ENCODE measurements at regions not wholly inside any gene's neighbourhood (a gene's known extent, or its start where the extent isn't known, plus 50 kb on each side); places are given as distances from the start of the nearest gene placed in this dataset.

DNA sequence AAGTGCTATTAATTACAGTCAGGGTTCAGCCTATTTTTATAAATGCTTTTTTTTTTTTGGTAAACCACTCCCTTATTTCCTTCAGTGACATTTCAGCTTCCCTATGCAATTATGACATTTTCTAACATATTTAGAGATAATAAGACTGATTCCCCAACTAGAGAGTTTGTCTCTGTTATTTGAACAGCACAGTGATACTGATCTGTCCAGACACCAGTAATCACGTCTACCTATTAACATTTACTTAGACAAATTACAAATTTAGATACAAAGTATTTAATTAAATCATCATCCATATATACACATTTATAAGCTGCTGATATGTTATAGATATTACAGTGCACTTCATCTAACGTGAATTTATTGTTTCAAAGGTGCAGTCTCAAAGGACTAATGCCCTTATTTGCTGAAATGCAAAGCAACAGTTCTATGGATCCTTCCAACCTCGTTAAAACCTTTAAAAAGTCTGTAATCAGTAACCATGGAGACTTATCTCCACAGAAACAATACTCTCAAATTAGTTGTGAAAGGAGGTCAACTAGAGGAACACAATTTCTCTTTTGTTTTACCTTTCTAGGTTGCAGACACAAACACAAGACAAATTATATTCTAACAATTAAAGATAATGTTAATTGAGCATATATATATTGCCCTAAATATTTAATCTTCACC lies 1531.1 kb downstream of the SI start:
- TF ChIP-seq, protein P1, sequence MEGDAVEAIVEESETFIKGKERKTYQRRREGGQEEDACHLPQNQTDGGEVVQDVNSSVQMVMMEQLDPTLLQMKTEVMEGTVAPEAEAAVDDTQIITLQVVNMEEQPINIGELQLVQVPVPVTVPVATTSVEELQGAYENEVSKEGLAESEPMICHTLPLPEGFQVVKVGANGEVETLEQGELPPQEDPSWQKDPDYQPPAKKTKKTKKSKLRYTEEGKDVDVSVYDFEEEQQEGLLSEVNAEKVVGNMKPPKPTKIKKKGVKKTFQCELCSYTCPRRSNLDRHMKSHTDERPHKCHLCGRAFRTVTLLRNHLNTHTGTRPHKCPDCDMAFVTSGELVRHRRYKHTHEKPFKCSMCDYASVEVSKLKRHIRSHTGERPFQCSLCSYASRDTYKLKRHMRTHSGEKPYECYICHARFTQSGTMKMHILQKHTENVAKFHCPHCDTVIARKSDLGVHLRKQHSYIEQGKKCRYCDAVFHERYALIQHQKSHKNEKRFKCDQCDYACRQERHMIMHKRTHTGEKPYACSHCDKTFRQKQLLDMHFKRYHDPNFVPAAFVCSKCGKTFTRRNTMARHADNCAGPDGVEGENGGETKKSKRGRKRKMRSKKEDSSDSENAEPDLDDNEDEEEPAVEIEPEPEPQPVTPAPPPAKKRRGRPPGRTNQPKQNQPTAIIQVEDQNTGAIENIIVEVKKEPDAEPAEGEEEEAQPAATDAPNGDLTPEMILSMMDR (IDR thresholded peaks at IDR 0.05; ENCODE audit: unreplicated experiment), result no peak
- BruUV-seq (replicated peaks), result no TSS peak
- H3K36me3 Mint-ChIP-seq (ENCODE audit: insufficient read depth, unreplicated experiment), result no peaks in the 10 kb centered on the region
- H3K9me3 Mint-ChIP-seq (ENCODE audit: low read depth, unreplicated experiment), result peaks cover 4% of the 10 kb centered on the region
- H3K4me3 Mint-ChIP-seq (ENCODE audit: low read depth, unreplicated experiment), result no peak overlapping the region
- no peaks in the 10 kb centered on the region for H3K4me1 Mint-ChIP-seq (ENCODE audit: low read depth, unreplicated experiment)
- DNase-seq, result no peak
- H3K27ac Mint-ChIP-seq (ENCODE audit: unreplicated experiment), result no peak overlapping the region
- CTCF ChIA-PET, result no interaction called here
- intact Hi-C loops (cut with micrococcal nuclease; ENCODE audit: unreplicated experiment), result no loop called here
- no peaks in the 10 kb centered on the region for H3K27me3 Mint-ChIP-seq (ENCODE audit: unreplicated experiment)

DNA sequence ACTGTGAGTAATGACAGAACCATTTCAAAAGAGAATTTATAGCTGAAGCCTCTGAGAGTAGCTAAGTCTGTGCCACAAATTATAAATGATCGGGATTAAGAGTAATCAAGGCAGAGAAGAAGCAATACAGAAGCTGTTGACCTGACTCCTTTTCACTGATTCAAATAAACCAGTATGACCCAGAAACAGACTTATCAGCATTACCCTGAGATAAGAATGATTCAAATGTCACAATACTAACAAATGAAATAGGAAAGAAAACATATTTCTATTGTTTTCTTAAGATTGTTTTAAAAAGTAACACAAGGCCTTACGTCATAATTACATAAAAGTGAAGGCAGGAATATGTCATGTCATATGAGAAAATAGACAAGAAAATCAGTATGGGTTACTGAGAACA lies 1534.6 kb downstream of the SI start:
- BruUV-seq (replicated peaks), result no TSS peak
- Mint-ChIP-seq H3K4me3 (ENCODE audit: low read depth, unreplicated experiment) (no peak overlapping the region), H3K4me1 (ENCODE audit: low read depth, unreplicated experiment) (no peaks in the 10 kb centered on the region), H3K9me3 (ENCODE audit: low read depth, unreplicated experiment) (no peaks in the 10 kb centered on the region), H3K36me3 (ENCODE audit: insufficient read depth, unreplicated experiment) (no peaks in the 10 kb centered on the region), H3K27ac (ENCODE audit: unreplicated experiment) (no peak overlapping the region), H3K27me3 (ENCODE audit: unreplicated experiment) (no peaks in the 10 kb centered on the region)
- intact Hi-C loops (cut with micrococcal nuclease; ENCODE audit: unreplicated experiment), result no loop called here
- no peak for DNase-seq
- CTCF ChIA-PET, result no interaction called here
- TF ChIP-seq, protein P1 (IDR thresholded peaks at IDR 0.05; ENCODE audit: unreplicated experiment), result no peak

DNA sequence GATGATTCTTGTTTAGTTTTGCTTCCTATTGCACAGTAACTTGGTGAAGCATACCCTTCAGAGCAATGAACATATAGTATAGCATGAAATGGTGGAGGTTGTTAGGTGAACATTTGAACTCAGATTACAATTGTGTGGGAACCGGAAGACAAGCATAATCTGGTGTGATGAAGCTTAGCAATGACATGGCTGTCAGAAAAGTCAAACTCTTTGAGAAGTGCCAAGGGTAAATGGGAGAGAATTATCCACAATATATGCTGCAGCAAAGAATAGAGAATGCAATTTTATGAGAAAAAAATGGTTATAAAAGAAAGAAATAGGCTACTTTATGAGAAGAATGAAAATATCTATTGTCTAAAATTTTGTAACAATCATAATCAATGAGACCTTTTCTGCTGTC lies 1536.7 kb downstream of the SI start:
- CTCF ChIA-PET, result no interaction called here
- intact Hi-C loops (cut with micrococcal nuclease; ENCODE audit: unreplicated experiment), result no loop called here
- no peak overlapping the region for H3K27ac Mint-ChIP-seq (ENCODE audit: unreplicated experiment)
- H3K4me1 Mint-ChIP-seq (ENCODE audit: low read depth, unreplicated experiment), result no peaks in the 10 kb centered on the region
- H3K27me3 Mint-ChIP-seq (ENCODE audit: unreplicated experiment), result no peaks in the 10 kb centered on the region
- H3K9me3 Mint-ChIP-seq (ENCODE audit: low read depth, unreplicated experiment), result no peaks in the 10 kb centered on the region
- no peaks in the 10 kb centered on the region for H3K36me3 Mint-ChIP-seq (ENCODE audit: insufficient read depth, unreplicated experiment)
- H3K4me3 Mint-ChIP-seq (ENCODE audit: low read depth, unreplicated experiment), result no peak overlapping the region
- no TSS peak for BruUV-seq (replicated peaks)
- no peak for DNase-seq
- TF ChIP-seq, protein P1 (IDR thresholded peaks at IDR 0.05; ENCODE audit: unreplicated experiment), result no peak

DNA sequence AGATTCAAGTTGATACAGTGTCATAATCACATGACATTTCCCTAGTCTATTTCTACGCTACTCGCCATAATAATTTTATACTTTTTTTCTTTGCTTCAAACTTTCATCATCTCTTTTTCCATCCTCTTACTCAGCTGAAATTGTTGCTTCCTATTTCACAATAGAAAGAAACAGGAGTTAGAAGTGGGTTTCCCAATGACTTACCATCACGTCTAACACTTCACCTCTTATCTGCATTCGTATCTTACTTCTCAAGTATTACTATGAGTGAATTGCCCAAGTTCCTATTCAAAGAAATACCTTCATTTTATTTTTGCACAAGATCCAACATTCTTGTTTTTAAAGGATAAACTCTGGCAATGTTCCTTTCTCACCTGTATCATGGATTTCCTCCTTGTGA lies 1539.9 kb downstream of the SI start:
- BruUV-seq (replicated peaks), result no TSS peak
- Mint-ChIP-seq H3K27me3 (ENCODE audit: unreplicated experiment) (no peaks in the 10 kb centered on the region), H3K9me3 (ENCODE audit: low read depth, unreplicated experiment) (no peaks in the 10 kb centered on the region), H3K27ac (ENCODE audit: unreplicated experiment) (no peak overlapping the region), H3K36me3 (ENCODE audit: insufficient read depth, unreplicated experiment) (no peaks in the 10 kb centered on the region), H3K4me1 (ENCODE audit: low read depth, unreplicated experiment) (no peaks in the 10 kb centered on the region), H3K4me3 (ENCODE audit: low read depth, unreplicated experiment) (no peak overlapping the region)
- CTCF ChIA-PET, result no interaction called here
- intact Hi-C loops (cut with micrococcal nuclease; ENCODE audit: unreplicated experiment), result no loop called here
- TF ChIP-seq, protein P1 (IDR thresholded peaks at IDR 0.05; ENCODE audit: unreplicated experiment), result no peak
- DNase-seq, result no peak

Measured in Calu3 (cell line).